ENCODE measurements at regions not wholly inside any gene's neighbourhood (a gene's known extent, or its start where the extent isn't known, plus 50 kb on each side); places are given as distances from the start of the nearest gene placed in this dataset.

DNA sequence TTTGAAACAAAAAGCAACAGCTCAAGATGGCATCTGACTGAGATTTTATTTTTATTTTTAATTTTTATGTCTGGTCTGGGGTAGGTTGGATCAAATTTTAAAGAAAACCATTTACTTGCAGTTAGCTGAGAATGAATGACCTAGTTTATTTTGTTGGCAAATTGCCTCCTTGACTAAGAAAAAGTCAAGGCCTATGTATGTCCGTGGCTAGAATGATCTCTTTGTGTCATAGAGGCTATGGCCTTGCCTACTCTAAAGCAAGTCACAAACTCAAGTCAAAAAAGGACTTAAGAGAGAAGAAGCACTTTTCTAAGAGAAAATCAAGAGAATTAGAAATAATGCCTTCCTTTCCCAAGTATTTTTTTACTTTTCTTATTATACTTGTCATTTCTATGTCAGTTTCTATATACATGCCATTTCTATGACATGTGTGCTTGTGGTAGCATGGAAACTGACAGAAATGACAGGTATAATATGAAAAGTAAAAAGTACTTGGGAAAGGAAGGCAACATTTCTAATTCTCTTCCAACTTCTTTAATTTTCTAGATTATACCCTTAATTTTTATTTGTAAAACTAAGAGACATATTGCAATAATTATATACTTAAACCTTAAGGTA lies 136.7 kb downstream of the CENPF start:
- TF ChIP-seq CTCF (conservative IDR thresholded peaks at IDR 0.05; ENCODE audit: low read depth, low read length) (no peak), EZH2 (IDR thresholded peaks at IDR 0.05; ENCODE audit: borderline replicate concordance, low read depth, low read length, poor library complexity, severe bottlenecking) (no peak)
